ENCODE measurements at regions not wholly inside any gene's neighbourhood (a gene's known extent, or its start where the extent isn't known, plus 50 kb on each side); places are given as distances from the start of the nearest gene placed in this dataset.

DNA sequence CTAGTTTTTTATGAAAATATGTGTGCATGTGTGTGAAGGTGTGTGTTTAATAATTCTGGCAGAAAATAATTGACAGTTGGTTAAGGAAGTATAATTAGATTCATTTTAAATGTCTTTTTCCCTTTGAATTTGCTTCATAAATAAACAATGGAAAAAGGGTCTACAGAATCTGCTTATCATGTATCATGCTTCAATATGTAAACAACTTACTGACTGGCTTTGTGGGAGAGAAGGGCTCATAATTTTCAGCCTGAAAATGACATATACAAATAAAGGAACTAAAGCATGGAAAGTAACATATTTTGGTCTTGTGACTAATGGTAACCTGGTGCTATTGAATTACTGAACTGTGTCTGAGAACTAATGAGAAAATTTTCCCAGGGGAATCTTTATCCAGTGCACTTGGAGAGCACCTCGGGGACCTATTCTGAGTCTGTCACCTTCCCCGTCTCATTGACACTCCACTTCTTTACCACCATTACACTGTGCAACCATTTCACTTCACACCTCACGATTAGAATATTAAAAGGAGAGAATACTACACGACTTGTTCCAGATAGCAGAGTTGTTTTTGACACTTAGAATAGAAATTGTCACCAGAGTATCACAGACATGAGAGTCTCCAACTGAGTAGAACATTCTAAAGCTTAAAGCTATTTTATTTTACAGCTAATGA, 298.6 kb downstream of the TFEC start:
- H3K4me2 ChIP-seq (ENCODE audit: low read length): no peak overlapping the region
- no peak overlapping the region for H2AFZ ChIP-seq (ENCODE audit: low read depth, low read length)
- no peaks in the 10 kb centered on the region for H3K79me2 ChIP-seq (replicated peaks; ENCODE audit: insufficient read depth, low read length)
- no peaks in the 10 kb centered on the region for H4K20me1 ChIP-seq (ENCODE audit: insufficient read depth)
- no peak overlapping the region for H3K9ac ChIP-seq (ENCODE audit: low read length)
- no peaks in the 10 kb centered on the region for H3K36me3 ChIP-seq (ENCODE audit: insufficient read depth, low read length)
- H3K27ac ChIP-seq (ENCODE audit: low read length): no peak overlapping the region
- TF ChIP-seq POLR2AphosphoS5 (IDR thresholded peaks at IDR 0.05) (peak; percentile 25), EZH2 (IDR thresholded peaks at IDR 0.05; ENCODE audit: borderline replicate concordance, insufficient read depth, low read length, poor library complexity, severe bottlenecking) (no peak), TAF1 (IDR thresholded peaks at IDR 0.05; ENCODE audit: low read depth) (no peak), CTCF (IDR thresholded peaks at IDR 0.05; ENCODE audit: poor library complexity, severe bottlenecking) (no peak), MXI1 (conservative IDR thresholded peaks at IDR 0.05; ENCODE audit: poor library complexity, severe bottlenecking) (no peak), SMC3 (conservative IDR thresholded peaks at IDR 0.05; ENCODE audit: poor library complexity) (no peak), EP300 (conservative IDR thresholded peaks at IDR 0.05; ENCODE audit: poor library complexity, severe bottlenecking) (peak; percentile 38), RAD21 (conservative IDR thresholded peaks at IDR 0.05) (no peak)
- TF ChIP-seq, protein P1, sequence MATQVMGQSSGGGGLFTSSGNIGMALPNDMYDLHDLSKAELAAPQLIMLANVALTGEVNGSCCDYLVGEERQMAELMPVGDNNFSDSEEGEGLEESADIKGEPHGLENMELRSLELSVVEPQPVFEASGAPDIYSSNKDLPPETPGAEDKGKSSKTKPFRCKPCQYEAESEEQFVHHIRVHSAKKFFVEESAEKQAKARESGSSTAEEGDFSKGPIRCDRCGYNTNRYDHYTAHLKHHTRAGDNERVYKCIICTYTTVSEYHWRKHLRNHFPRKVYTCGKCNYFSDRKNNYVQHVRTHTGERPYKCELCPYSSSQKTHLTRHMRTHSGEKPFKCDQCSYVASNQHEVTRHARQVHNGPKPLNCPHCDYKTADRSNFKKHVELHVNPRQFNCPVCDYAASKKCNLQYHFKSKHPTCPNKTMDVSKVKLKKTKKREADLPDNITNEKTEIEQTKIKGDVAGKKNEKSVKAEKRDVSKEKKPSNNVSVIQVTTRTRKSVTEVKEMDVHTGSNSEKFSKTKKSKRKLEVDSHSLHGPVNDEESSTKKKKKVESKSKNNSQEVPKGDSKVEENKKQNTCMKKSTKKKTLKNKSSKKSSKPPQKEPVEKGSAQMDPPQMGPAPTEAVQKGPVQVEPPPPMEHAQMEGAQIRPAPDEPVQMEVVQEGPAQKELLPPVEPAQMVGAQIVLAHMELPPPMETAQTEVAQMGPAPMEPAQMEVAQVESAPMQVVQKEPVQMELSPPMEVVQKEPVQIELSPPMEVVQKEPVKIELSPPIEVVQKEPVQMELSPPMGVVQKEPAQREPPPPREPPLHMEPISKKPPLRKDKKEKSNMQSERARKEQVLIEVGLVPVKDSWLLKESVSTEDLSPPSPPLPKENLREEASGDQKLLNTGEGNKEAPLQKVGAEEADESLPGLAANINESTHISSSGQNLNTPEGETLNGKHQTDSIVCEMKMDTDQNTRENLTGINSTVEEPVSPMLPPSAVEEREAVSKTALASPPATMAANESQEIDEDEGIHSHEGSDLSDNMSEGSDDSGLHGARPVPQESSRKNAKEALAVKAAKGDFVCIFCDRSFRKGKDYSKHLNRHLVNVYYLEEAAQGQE (IDR thresholded peaks at IDR 0.05; ENCODE audit: borderline replicate concordance): no peak
- H3K27me3 ChIP-seq (ENCODE audit: insufficient read depth, low read depth, low read length): no peaks in the 10 kb centered on the region
- H3K9me3 ChIP-seq (ENCODE audit: low read length): no peaks in the 10 kb centered on the region
- H3K9me2 ChIP-seq (ENCODE audit: insufficient read depth, low read length): no peaks in the 10 kb centered on the region
- no peak overlapping the region for H3K4me3 ChIP-seq (ENCODE audit: low read length)
- no peaks in the 10 kb centered on the region for H3F3A ChIP-seq (ENCODE audit: insufficient read depth, low read length, poor library complexity, severe bottlenecking)

GRCh38 chr7:115728518-115728917, 302.0 kb downstream of the TFEC start:
- H3K79me2 ChIP-seq (replicated peaks; ENCODE audit: insufficient read depth, low read length): no peaks in the 10 kb centered on the region
- H3K9me2 ChIP-seq (ENCODE audit: insufficient read depth, low read length): no peaks in the 10 kb centered on the region
- H3K9ac ChIP-seq (ENCODE audit: low read length): no peak overlapping the region
- no peaks in the 10 kb centered on the region for H4K20me1 ChIP-seq (ENCODE audit: insufficient read depth)
- H2AFZ ChIP-seq (ENCODE audit: low read depth, low read length): no peak overlapping the region
- H3K9me3 ChIP-seq (ENCODE audit: low read length): no peaks in the 10 kb centered on the region
- no peak overlapping the region for H3K4me2 ChIP-seq (ENCODE audit: low read length)
- H3K4me3 ChIP-seq (ENCODE audit: low read length): no peak overlapping the region
- no peak overlapping the region for H3K27ac ChIP-seq (ENCODE audit: low read length)
- H3K27me3 ChIP-seq (ENCODE audit: insufficient read depth, low read depth, low read length): no peaks in the 10 kb centered on the region
- H3F3A ChIP-seq (ENCODE audit: insufficient read depth, low read length, poor library complexity, severe bottlenecking): no peaks in the 10 kb centered on the region
- TF ChIP-seq, protein P1 (IDR thresholded peaks at IDR 0.05; ENCODE audit: borderline replicate concordance): peak; percentile 59
- TF ChIP-seq SMC3 (conservative IDR thresholded peaks at IDR 0.05; ENCODE audit: poor library complexity) (no peak), POLR2AphosphoS5 (IDR thresholded peaks at IDR 0.05) (peak; percentile 86), EZH2 (IDR thresholded peaks at IDR 0.05; ENCODE audit: borderline replicate concordance, insufficient read depth, low read length, poor library complexity, severe bottlenecking) (no peak), RAD21 (conservative IDR thresholded peaks at IDR 0.05) (no peak), CTCF (IDR thresholded peaks at IDR 0.05; ENCODE audit: poor library complexity, severe bottlenecking) (no peak), TAF1 (IDR thresholded peaks at IDR 0.05; ENCODE audit: low read depth) (no peak), MXI1 (conservative IDR thresholded peaks at IDR 0.05; ENCODE audit: poor library complexity, severe bottlenecking) (no peak), EP300 (conservative IDR thresholded peaks at IDR 0.05; ENCODE audit: poor library complexity, severe bottlenecking) (peak; percentile 95)
- no peaks in the 10 kb centered on the region for H3K36me3 ChIP-seq (ENCODE audit: insufficient read depth, low read length)

Data from neural cell (in vitro differentiated cells).